ENCODE measurements at regions not wholly inside any gene's neighbourhood (a gene's known extent, or its start where the extent isn't known, plus 50 kb on each side); places are given as distances from the start of the nearest gene placed in this dataset.
A peak's percentile ranks its signal among the peaks of the same experiment; 100 is the strongest.

DNA sequence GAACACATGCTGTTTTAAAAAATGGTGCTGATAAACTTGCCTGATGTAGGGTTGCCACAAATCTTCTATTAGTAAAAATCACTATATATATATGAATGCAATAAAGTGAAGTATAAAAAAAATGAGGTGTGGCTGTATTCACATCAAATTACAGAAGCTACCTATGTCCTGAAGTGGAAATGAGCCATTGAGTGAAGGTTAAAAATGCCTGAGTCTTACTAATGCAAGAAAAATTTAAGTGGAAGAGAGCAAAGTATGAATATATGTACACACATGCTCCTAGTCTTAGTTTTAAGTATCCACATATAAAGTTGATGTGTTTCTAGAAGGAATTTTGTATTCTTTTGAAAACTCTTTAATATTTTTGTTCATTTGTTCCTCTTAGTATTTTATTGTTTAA, 808.3 kb upstream of the MAN1A1 start:
- Histone ChIP-seq H3K36me3 (ENCODE audit: control insufficient read depth, insufficient read depth, low read length) (no peaks in the 10 kb centered on the region), H3K4me1 (ENCODE audit: control insufficient read depth, insufficient read depth, low read length) (no peaks in the 10 kb centered on the region), H3K4me3 (ENCODE audit: low read depth in 2 of 2, low read length in 2 of 2) (no peak overlapping the region), H3K27me3 (ENCODE audit: control insufficient read depth, insufficient read depth, low read length) (no peaks in the 10 kb centered on the region), H3K9me3 (ENCODE audit: control insufficient read depth, insufficient read depth, low read depth, low read length) (no peaks in the 10 kb centered on the region), H3K27ac (ENCODE audit: low read length) (no peak overlapping the region)
- BruUV-seq (replicated peaks), result no TSS peak
- no peak for ATAC-seq
- intact Hi-C loops (cut with micrococcal nuclease; ENCODE audit: unreplicated experiment), result no loop called here
- ChIA-PET POLR2A (no interaction called here), CTCF (no interaction called here)
- no peak for DNase-seq (ENCODE audit: low read depth, low spot score)
- TF ChIP-seq SIN3A (IDR thresholded peaks at IDR 0.05; ENCODE audit: borderline replicate concordance, insufficient read depth, low read depth, low read length) (no peak), TCF7L2 (IDR thresholded peaks at IDR 0.05; ENCODE audit: low read depth, low read length) (no peak), POLR2AphosphoS5 (IDR thresholded peaks at IDR 0.05; ENCODE audit: low read depth, low read length) (no peak)
- TF ChIP-seq, protein P1, sequence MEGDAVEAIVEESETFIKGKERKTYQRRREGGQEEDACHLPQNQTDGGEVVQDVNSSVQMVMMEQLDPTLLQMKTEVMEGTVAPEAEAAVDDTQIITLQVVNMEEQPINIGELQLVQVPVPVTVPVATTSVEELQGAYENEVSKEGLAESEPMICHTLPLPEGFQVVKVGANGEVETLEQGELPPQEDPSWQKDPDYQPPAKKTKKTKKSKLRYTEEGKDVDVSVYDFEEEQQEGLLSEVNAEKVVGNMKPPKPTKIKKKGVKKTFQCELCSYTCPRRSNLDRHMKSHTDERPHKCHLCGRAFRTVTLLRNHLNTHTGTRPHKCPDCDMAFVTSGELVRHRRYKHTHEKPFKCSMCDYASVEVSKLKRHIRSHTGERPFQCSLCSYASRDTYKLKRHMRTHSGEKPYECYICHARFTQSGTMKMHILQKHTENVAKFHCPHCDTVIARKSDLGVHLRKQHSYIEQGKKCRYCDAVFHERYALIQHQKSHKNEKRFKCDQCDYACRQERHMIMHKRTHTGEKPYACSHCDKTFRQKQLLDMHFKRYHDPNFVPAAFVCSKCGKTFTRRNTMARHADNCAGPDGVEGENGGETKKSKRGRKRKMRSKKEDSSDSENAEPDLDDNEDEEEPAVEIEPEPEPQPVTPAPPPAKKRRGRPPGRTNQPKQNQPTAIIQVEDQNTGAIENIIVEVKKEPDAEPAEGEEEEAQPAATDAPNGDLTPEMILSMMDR (IDR thresholded peaks at IDR 0.05), result no peak
- TF ChIP-seq, protein P2, sequence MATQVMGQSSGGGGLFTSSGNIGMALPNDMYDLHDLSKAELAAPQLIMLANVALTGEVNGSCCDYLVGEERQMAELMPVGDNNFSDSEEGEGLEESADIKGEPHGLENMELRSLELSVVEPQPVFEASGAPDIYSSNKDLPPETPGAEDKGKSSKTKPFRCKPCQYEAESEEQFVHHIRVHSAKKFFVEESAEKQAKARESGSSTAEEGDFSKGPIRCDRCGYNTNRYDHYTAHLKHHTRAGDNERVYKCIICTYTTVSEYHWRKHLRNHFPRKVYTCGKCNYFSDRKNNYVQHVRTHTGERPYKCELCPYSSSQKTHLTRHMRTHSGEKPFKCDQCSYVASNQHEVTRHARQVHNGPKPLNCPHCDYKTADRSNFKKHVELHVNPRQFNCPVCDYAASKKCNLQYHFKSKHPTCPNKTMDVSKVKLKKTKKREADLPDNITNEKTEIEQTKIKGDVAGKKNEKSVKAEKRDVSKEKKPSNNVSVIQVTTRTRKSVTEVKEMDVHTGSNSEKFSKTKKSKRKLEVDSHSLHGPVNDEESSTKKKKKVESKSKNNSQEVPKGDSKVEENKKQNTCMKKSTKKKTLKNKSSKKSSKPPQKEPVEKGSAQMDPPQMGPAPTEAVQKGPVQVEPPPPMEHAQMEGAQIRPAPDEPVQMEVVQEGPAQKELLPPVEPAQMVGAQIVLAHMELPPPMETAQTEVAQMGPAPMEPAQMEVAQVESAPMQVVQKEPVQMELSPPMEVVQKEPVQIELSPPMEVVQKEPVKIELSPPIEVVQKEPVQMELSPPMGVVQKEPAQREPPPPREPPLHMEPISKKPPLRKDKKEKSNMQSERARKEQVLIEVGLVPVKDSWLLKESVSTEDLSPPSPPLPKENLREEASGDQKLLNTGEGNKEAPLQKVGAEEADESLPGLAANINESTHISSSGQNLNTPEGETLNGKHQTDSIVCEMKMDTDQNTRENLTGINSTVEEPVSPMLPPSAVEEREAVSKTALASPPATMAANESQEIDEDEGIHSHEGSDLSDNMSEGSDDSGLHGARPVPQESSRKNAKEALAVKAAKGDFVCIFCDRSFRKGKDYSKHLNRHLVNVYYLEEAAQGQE (IDR thresholded peaks at IDR 0.05; ENCODE audit: insufficient read depth in 1 of 2, low read depth in 2 of 2, low read length in 1 of 2), result no peak
- in situ Hi-C loops (cut with HindIII; ENCODE audit: low pct_unique_long_range_greater_than_20kb, low sequenced_read_pairs), result no loop called here

DNA sequence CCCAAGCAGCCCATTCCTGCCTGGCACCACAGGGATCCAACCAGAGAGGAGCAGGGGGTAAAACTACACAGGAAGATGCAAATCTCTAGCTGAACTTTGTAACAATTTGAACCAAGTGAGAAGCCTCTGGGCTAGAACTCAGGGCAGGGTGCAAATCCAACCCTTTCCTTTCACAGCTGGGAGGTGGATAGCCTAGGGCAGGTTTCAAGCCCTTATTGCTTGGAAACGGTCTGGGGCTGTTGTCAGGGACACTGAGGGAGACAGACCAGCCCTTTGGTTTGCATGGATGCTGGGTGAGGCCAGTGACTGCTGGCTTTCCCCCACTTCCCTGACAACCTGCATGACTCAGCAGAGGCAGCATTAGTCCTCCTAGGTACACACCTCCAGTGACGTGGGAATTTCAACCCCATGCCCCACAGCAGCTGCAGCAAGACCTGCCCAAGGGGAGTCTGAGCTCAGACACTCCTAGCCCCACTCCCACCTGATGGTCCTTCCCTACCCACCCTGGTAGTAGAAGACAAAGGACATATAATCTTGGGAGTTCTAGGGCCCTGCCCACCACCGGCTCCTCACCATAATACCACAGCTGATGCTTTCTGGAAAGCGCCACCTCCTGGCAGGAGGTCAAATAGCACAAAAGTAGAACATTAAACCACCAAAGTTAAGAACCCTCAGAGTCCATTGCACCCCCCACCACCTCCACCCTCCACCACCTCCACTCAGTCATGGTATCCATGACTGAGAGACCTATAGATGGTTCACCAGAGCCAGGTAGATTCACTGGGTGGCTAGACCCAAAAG, 797.7 kb upstream of the MAN1A1 start:
- Histone ChIP-seq H3K36me3 (ENCODE audit: control insufficient read depth, insufficient read depth, low read length) (no peaks in the 10 kb centered on the region), H3K27me3 (ENCODE audit: control insufficient read depth, insufficient read depth, low read length) (no peaks in the 10 kb centered on the region), H3K27ac (ENCODE audit: low read length) (no peak overlapping the region), H3K9me3 (ENCODE audit: control insufficient read depth, insufficient read depth, low read depth, low read length) (no peaks in the 10 kb centered on the region), H3K4me3 (ENCODE audit: low read depth in 2 of 2, low read length in 2 of 2) (no peak overlapping the region), H3K4me1 (ENCODE audit: control insufficient read depth, insufficient read depth, low read length) (no peaks in the 10 kb centered on the region)
- in situ Hi-C loops (cut with HindIII; ENCODE audit: low pct_unique_long_range_greater_than_20kb, low sequenced_read_pairs), result no loop called here
- no peak for DNase-seq (ENCODE audit: low read depth, low spot score)
- no TSS peak for BruUV-seq (replicated peaks)
- ChIA-PET CTCF (no interaction called here), POLR2A (no interaction called here)
- ATAC-seq, result no peak
- no peak for TF ChIP-seq TCF7L2 (IDR thresholded peaks at IDR 0.05; ENCODE audit: low read depth, low read length)
- TF ChIP-seq, protein P1 (IDR thresholded peaks at IDR 0.05), result peak; percentile 26; the same call in 1 of the 2 replicates
- intact Hi-C loops (cut with micrococcal nuclease; ENCODE audit: unreplicated experiment), result no loop called here
